HCT116 (cell line): ENCODE measurements at regions not wholly inside any gene's neighbourhood (a gene's known extent, or its start where the extent isn't known, plus 50 kb on each side); places are given as distances from the start of the nearest gene placed in this dataset.

Experiments used
- ATAC-seq: fragments of 200-7000 bp; cut with Tn5 transposase; 2 replicates; pipeline ENCODE4 v1.9.1; 2020; ENCODE audit warnings: mild to moderate bottlenecking, moderate library complexity
- BruUV-seq: library from RNA; stranded (reverse); fragments of 400-500 nt; replicated peaks from 2 replicates; lab custom pipeline; 2021; lab: Mats Ljungman, UMichigan
- CTCF ChIA-PET: fragments of 300-600 bp; sonication (Branson Sonifier 250); formaldehyde crosslinking; loops from one replicate; lab custom pipeline; 2021; ENCODE audit warnings: antibody characterized with exemption; lab: Charles Lee
- POLR2A ChIA-PET: fragments of 300-600, 350-600 bp; sonication (Branson Sonifier 250); formaldehyde crosslinking; loops from one replicate; lab custom pipeline; 2021; ENCODE audit warnings: antibody characterized with exemption; lab: Charles Lee
- RAD21 ChIA-PET, 2 experiments: fragments of 300-600 bp; sonication (Branson Sonifier 250); formaldehyde crosslinking; loops; one replicate each; lab custom pipeline; 2023; ENCODE audit warnings: low total read pairs in 2 of 2; ENCODE audit not compliant: uncharacterized antibody in 2 of 2, unreplicated experiment in 2 of 2, low non-redundant PET in 1 of 2; lab: Charles Lee
- DNase-seq: peaks from one replicate; pipeline ENCODE4 v3.0.0-alpha.2; 2010; ENCODE audit warnings: low read depth, low spot score
- H2AFZ ChIP-seq: fragments of 200-600 bp; shearing (Covaris generic), sonication (generic); 2 replicates; pipeline ENCODE4 v1.6.1; 2017; ENCODE audit warnings: low read depth, mixed run types, mixed read lengths, antibody characterized with exemption, low read length; ENCODE audit not compliant: poor library complexity, severe bottlenecking
- H3K27ac ChIP-seq: 2 replicates; pipeline ENCODE4 v1.5.1; 2012; ENCODE audit warnings: low read depth, low read length
- H3K27me3 ChIP-seq: fragments of 200-600 bp; sonication (generic); 2 replicates; pipeline ENCODE4 v1.6.1; 2016; ENCODE audit warnings: mixed run types, low read length, mixed read lengths; ENCODE audit not compliant: insufficient read depth
- H3K36me3 ChIP-seq, 2 experiments: fragments of 200-500 bp in 1 of 2; fragments of 200-600 bp in 1 of 2; sonication (Bioruptor generic) in 1 of 2; sonication (generic) in 1 of 2; 2 replicates each; pipeline versions ENCODE4 v1.5.1 to v1.6.1; 2014 to 2016; ENCODE audit warnings: low read length in 2 of 2, inconsistent platforms in 1 of 2, mixed read lengths in 1 of 2, mixed run types in 1 of 2; ENCODE audit not compliant: insufficient read depth in 2 of 2, control insufficient read depth in 1 of 2
- H3K4me1 ChIP-seq, 2 experiments: fragments of 200-600 bp in 1 of 2; sonication (generic) in 1 of 2; 2 replicates each; pipeline versions ENCODE4 v1.5.1 to v1.6.1; 2012 to 2017; ENCODE audit warnings: low read length in 2 of 2, inconsistent platforms in 1 of 2, mild to moderate bottlenecking in 1 of 2, mixed read lengths in 1 of 2, mixed run types in 1 of 2, moderate library complexity in 1 of 2; ENCODE audit not compliant: insufficient read depth in 2 of 2, control insufficient read depth in 1 of 2
- H3K4me2 ChIP-seq: fragments of 200-600 bp; sonication (generic); 2 replicates; pipeline ENCODE4 v1.6.1; 2017; ENCODE audit warnings: mixed run types, low read length, mixed read lengths
- H3K4me3 ChIP-seq, 2 experiments: fragments of 200-600 bp in 1 of 2; sonication (generic) in 1 of 2; replicated peaks in 1 of 2; 2 replicates each; pipeline ENCODE4 v1.5.1; 2011 to 2016; ENCODE audit warnings: low read length in 2 of 2, control low read depth in 1 of 2, low read depth in 1 of 2, mild to moderate bottlenecking in 1 of 2, mixed read lengths in 1 of 2, mixed run types in 1 of 2
- H3K79me2 ChIP-seq: fragments of 200-600 bp; sonication (generic); 2 replicates; pipeline ENCODE4 v1.6.1; 2017; ENCODE audit warnings: mild to moderate bottlenecking, mixed run types, low read length, moderate library complexity, mixed read lengths; ENCODE audit not compliant: insufficient read depth
- H3K9ac ChIP-seq: fragments of 200-600 bp; sonication (generic); 2 replicates; pipeline ENCODE4 v1.6.1; 2016; ENCODE audit warnings: low read length, mixed read lengths
- H3K9me2 ChIP-seq: fragments of 200-600 bp; sonication (generic), shearing (Covaris generic); 2 replicates; pipeline ENCODE4 v1.6.1; 2017; ENCODE audit warnings: mixed run types, mild to moderate bottlenecking, moderate library complexity; ENCODE audit not compliant: insufficient read depth
- H3K9me3 ChIP-seq, 2 experiments: fragments of 200-500 bp in 1 of 2; fragments of 200-600 bp in 1 of 2; sonication (Bioruptor generic) in 1 of 2; sonication (generic) in 1 of 2; 2 replicates each; pipeline ENCODE4 v1.6.1; 2014 to 2017; ENCODE audit warnings: low read length in 2 of 2, mixed read lengths in 2 of 2, inconsistent platforms in 1 of 2, low read depth in 1 of 2, mild to moderate bottlenecking in 1 of 2, mixed run types in 1 of 2, moderate library complexity in 1 of 2; ENCODE audit not compliant: control insufficient read depth in 1 of 2, insufficient read depth in 1 of 2
- H4K20me1 ChIP-seq: fragments of 200-600 bp; sonication (generic), shearing (Covaris generic); 2 replicates; pipeline ENCODE4 v1.6.1; 2017; ENCODE audit warnings: mixed run types, mild to moderate bottlenecking, moderate library complexity; ENCODE audit not compliant: insufficient read depth
- CBX3 ChIP-seq: IDR thresholded peaks from 2 replicates; pipeline ENCODE4 v1.6.1; 2012; ENCODE audit warnings: low read depth
- CEBPB ChIP-seq: IDR thresholded peaks from 2 replicates; pipeline ENCODE4 v1.6.1; 2012; ENCODE audit warnings: low read depth
- ELF1 ChIP-seq: IDR thresholded peaks from 2 replicates; pipeline ENCODE4 v1.6.1; 2012; ENCODE audit warnings: low read depth, borderline replicate concordance
- FOSL1 ChIP-seq: IDR thresholded peaks from 2 replicates; pipeline ENCODE4 v1.6.1; 2012; ENCODE audit warnings: low read depth
- JUND ChIP-seq: IDR thresholded peaks from 2 replicates; pipeline ENCODE4 v1.6.1; 2012
- POLR2AphosphoS5 ChIP-seq: IDR thresholded peaks from 2 replicates; pipeline ENCODE4 v1.6.1; 2011; ENCODE audit warnings: mild to moderate bottlenecking, low read depth, low read length, moderate library complexity
- RAD21 ChIP-seq: IDR thresholded peaks from 2 replicates; pipeline ENCODE4 v1.6.1; 2012; ENCODE audit warnings: low read depth, mild to moderate bottlenecking
- REST ChIP-seq: IDR thresholded peaks from 2 replicates; pipeline ENCODE4 v1.6.1; 2012; ENCODE audit warnings: low read depth
- SP1 ChIP-seq: IDR thresholded peaks from 2 replicates; pipeline ENCODE4 v1.6.1; 2012; ENCODE audit warnings: low read depth
- SRF ChIP-seq: IDR thresholded peaks from 2 replicates; pipeline ENCODE4 v1.6.1; 2012; ENCODE audit warnings: low read depth
- TCF7L2 ChIP-seq: IDR thresholded peaks from 2 replicates; pipeline ENCODE4 v1.7.0; 2011; ENCODE audit warnings: borderline replicate concordance, inconsistent platforms; ENCODE audit not compliant: insufficient read depth, insufficient read length; ENCODE audit errors: extremely low read depth
- YY1 ChIP-seq: IDR thresholded peaks from 2 replicates; pipeline ENCODE4 v1.6.1; 2011; ENCODE audit warnings: low read length, low read depth, moderate library complexity, mild to moderate bottlenecking; ENCODE audit not compliant: insufficient replicate concordance; ENCODE audit errors: extremely low read depth
- ZBTB33 ChIP-seq: IDR thresholded peaks from 2 replicates; pipeline ENCODE4 v1.6.1; 2011; ENCODE audit warnings: mild to moderate bottlenecking, low read length, moderate library complexity; ENCODE audit not compliant: insufficient replicate concordance; ENCODE audit errors: extremely low read depth
- ZNF274 ChIP-seq: fragments of 200-500 bp; sonication (Bioruptor generic); IDR thresholded peaks from 2 replicates; pipeline ENCODE4 v1.6.1; 2014; ENCODE audit warnings: mild to moderate bottlenecking, low read depth, low read length, inconsistent platforms
- intact Hi-C: fragments of 100-400 bp; cut with micrococcal nuclease; formaldehyde crosslinking; loops from 2 replicates; pipeline ENCODE4 v1.10.0; 2022
- TF ChIP-seq, protein P1 (sequence below): IDR thresholded peaks from 2 replicates; pipeline ENCODE4 v1.6.1; 2012

GRCh38 chr14:97456958-97457357, 659.8 kb downstream of the VRK1 start:
- ChIA-PET RAD21 (no interaction called here), CTCF (no interaction called here)
- intact Hi-C loops: no loop called here
- DNase-seq: no peak
- H3K9me3 ChIP-seq: no peaks in the 10 kb centered on the region
- H3K4me2 ChIP-seq: no peak overlapping the region
- no peaks in the 10 kb centered on the region for H4K20me1 ChIP-seq
- H3K9ac ChIP-seq: no peak overlapping the region
- peaks cover 0 to 6% of the 10 kb centered on the region in 2 experiments; a peak in 2 of 4 replicates for H3K4me1 ChIP-seq
- BruUV-seq: no TSS peak
- H3K4me3 ChIP-seq: no peak overlapping the region
- no peak overlapping the region for H3K27ac ChIP-seq
- no peaks in the 10 kb centered on the region for H3K9me2 ChIP-seq
- H2AFZ ChIP-seq: no peak overlapping the region
- 0 out of 2 replicates have a peak, but pooled peaks have one; percentile 25 for ATAC-seq
- 0 out of 2 replicates have a peak, but pooled peaks have one; percentile 26 for TF ChIP-seq FOSL1
- TF ChIP-seq ZNF274: no peak
- TF ChIP-seq CBX3: peak; percentile 28; the same call in 1 of the 2 replicates
- TF ChIP-seq CEBPB: no peak
- peak; percentile 13; the same call in 1 of the 2 replicates for TF ChIP-seq JUND
- TF ChIP-seq, protein P1, sequence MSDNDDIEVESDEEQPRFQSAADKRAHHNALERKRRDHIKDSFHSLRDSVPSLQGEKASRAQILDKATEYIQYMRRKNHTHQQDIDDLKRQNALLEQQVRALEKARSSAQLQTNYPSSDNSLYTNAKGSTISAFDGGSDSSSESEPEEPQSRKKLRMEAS: 0 out of 2 replicates have a peak, but pooled peaks have one; percentile 30
- TF ChIP-seq, all 23 proteins: peak for 4
- Histone ChIP-seq H3K79me2 (no peaks in the 10 kb centered on the region), H3K36me3 (no peaks in the 10 kb centered on the region), H3K27me3 (no peaks in the 10 kb centered on the region)
- POLR2A ChIA-PET: no interaction called here

- BruUV-seq: no TSS peak
- H3K4me1 ChIP-seq: peaks cover 0 to 6% of the 10 kb centered on the region in 2 experiments; a peak in 2 of 4 replicates
- no peaks in the 10 kb centered on the region for H3K36me3 ChIP-seq
- intact Hi-C loops: no loop called here
- no peaks in the 10 kb centered on the region for H3K9me2 ChIP-seq
- no peaks in the 10 kb centered on the region for H4K20me1 ChIP-seq
- ATAC-seq: no peak
- RAD21 ChIA-PET: no interaction called here
- no peaks in the 10 kb centered on the region for H3K79me2 ChIP-seq
- H3K9me3 ChIP-seq: no peaks in the 10 kb centered on the region
- H3K27me3 ChIP-seq: no peaks in the 10 kb centered on the region
- CTCF ChIA-PET: no interaction called here
- DNase-seq: no peak
- no peak overlapping the region for H3K9ac ChIP-seq
- no peak overlapping the region for H3K27ac ChIP-seq
- POLR2A ChIA-PET: no interaction called here
- H3K4me2 ChIP-seq: no peak overlapping the region
- H2AFZ ChIP-seq: no peak overlapping the region
- no peak overlapping the region for H3K4me3 ChIP-seq
- TF ChIP-seq RAD21 (no peak), TCF7L2 (no peak), SP1 (no peak), SRF (no peak), REST (no peak), JUND (no peak), CBX3 (no peak), YY1 (no peak), ZNF274 (no peak), ZBTB33 (no peak), ELF1 (no peak), POLR2AphosphoS5 (no peak)
Measured at GRCh38 chr14:97457575-97458085, 660.4 kb downstream of the VRK1 start.
